Tibial artery (tissue), 4 donors: ENCODE measurements at regions not wholly inside any gene's neighbourhood (a gene's known extent, or its start where the extent isn't known, plus 50 kb on each side); places are given as distances from the start of the nearest gene placed in this dataset.

Experiments
- DNase-seq, 2 donors: peaks; one replicate each; pipeline ENCODE4 v3.0.0-alpha.2; 2019
- H3K27ac ChIP-seq, 2 donors: fragments of 200-600 bp; sonication (generic) in 1 of 2; 1 replicate in 1 of 2; 2 replicates in 1 of 2; pipeline ENCODE4 v1.5.1; 2018 to 2019; ENCODE audit warnings: mild to moderate bottlenecking in 1 of 2
- H3K27me3 ChIP-seq, 2 donors: fragments of 200-600 bp; sonication (generic) in 1 of 2; one replicate each; pipeline versions ENCODE4 v1.5.1 to v1.6.0; 2016 to 2019
- H3K36me3 ChIP-seq, 3 donors: fragments of 200-600 bp; sonication (generic) in 2 of 3; one replicate each; pipeline ENCODE4 v1.5.1; 2016 to 2019; ENCODE audit warnings: mild to moderate bottlenecking in 2 of 3
- H3K4me1 ChIP-seq, 4 donors: fragments of 200-600 bp; sonication (generic) in 2 of 4; 1 replicate in 3 of 4; 2 replicates in 1 of 4; pipeline ENCODE4 v1.5.1; 2016 to 2019
- H3K4me3 ChIP-seq, 2 donors: fragments of 200-600 bp; sonication (generic) in 1 of 2; 1 replicate in 1 of 2; 2 replicates in 1 of 2; pipeline ENCODE4 v1.5.1; 2018 to 2019; ENCODE audit warnings: mild to moderate bottlenecking in 2 of 2
- H3K9me3 ChIP-seq, 3 donors: fragments of 200-600 bp; sonication (generic) in 1 of 3; one replicate each; pipeline ENCODE4 v1.5.1; 2016 to 2019
- CTCF ChIP-seq, 2 experiments: fragments of 200-600 bp in 1 of 2; fragments of 450-650 bp in 1 of 2; IDR thresholded peaks; one replicate each; pipeline ENCODE4 v1.5.1; 2017 to 2019; ENCODE audit warnings: antibody characterized with exemption in 2 of 2, mild to moderate bottlenecking in 1 of 2, moderate library complexity in 1 of 2
- intact Hi-C: fragments of 100-400 bp; cut with DNase I; formaldehyde crosslinking; loops from one replicate; pipeline ENCODE4 v1.15.0; 2023; ENCODE audit warnings: low total_unique reads

- Histone ChIP-seq H3K9me3 (peaks cover 0 to 4% (median 0%) of the 10 kb centered on the region in 3 donors), H3K27ac (no peak overlapping the region), H3K4me1 (no peaks in the 10 kb centered on the region), H3K27me3 (peaks cover 0 to 11% of the 10 kb centered on the region in 2 donors), H3K4me3 (no peak overlapping the region), H3K36me3 (no peaks in the 10 kb centered on the region)
- intact Hi-C loops: no loop called here
- TF ChIP-seq CTCF (IDR thresholded peaks at IDR 0.05): no peak
- DNase-seq: no peak
Observed at GRCh38 chr1:5709461-5709975, 282.7 kb downstream of the NPHP4 start.

- Histone ChIP-seq H3K9me3 (peaks cover 0 to 4% (median 0%) of the 10 kb centered on the region in 3 donors), H3K27ac (no peak overlapping the region), H3K4me1 (no peaks in the 10 kb centered on the region), H3K27me3 (peaks cover 0 to 11% of the 10 kb centered on the region in 2 donors), H3K36me3 (no peaks in the 10 kb centered on the region), H3K4me3 (no peak overlapping the region)
- TF ChIP-seq CTCF (IDR thresholded peaks at IDR 0.05): no peak
- peak in 1 of 2 donors; percentile 41 for DNase-seq
- intact Hi-C loops: no loop called here
Observed at GRCh38 chr1:5708346-5709245, 283.6 kb downstream of the NPHP4 start.

GRCh38 chr1:5707566-5708345 lies 284.5 kb downstream of the NPHP4 start:
- no peaks in the 10 kb centered on the region for H3K9me3 ChIP-seq
- H3K4me3 ChIP-seq: no peak overlapping the region
- no peaks in the 10 kb centered on the region for H3K36me3 ChIP-seq
- H3K4me1 ChIP-seq: no peaks in the 10 kb centered on the region
- H3K27ac ChIP-seq: no peak overlapping the region
- no peak for TF ChIP-seq CTCF (IDR thresholded peaks at IDR 0.05)
- intact Hi-C loops: no loop called here
- DNase-seq: peak in 1 of 2 donors; percentile 33
- H3K27me3 ChIP-seq: peaks cover 0 to 15% of the 10 kb centered on the region in 2 donors

- no peak for DNase-seq
- H3K4me1 ChIP-seq: no peaks in the 10 kb centered on the region
- TF ChIP-seq CTCF (IDR thresholded peaks at IDR 0.05): no peak
- intact Hi-C loops: no loop called here
- H3K9me3 ChIP-seq: no peaks in the 10 kb centered on the region
- peaks cover 0 to 15% of the 10 kb centered on the region in 2 donors for H3K27me3 ChIP-seq
- H3K36me3 ChIP-seq: no peaks in the 10 kb centered on the region
- no peak overlapping the region for H3K27ac ChIP-seq
- no peak overlapping the region for H3K4me3 ChIP-seq
Observed at GRCh38 chr1:5706239-5706638, 286.0 kb downstream of the NPHP4 start.

GRCh38 chr1:5705751-5706150 lies 286.5 kb downstream of the NPHP4 start:
- intact Hi-C loops: no loop called here
- H3K27ac ChIP-seq: no peak overlapping the region
- no peaks in the 10 kb centered on the region for H3K36me3 ChIP-seq
- no peak for DNase-seq
- H3K9me3 ChIP-seq: no peaks in the 10 kb centered on the region
- no peak overlapping the region for H3K4me3 ChIP-seq
- peaks cover 0 to 15% of the 10 kb centered on the region in 2 donors for H3K27me3 ChIP-seq
- H3K4me1 ChIP-seq: no peaks in the 10 kb centered on the region
- TF ChIP-seq CTCF (IDR thresholded peaks at IDR 0.05): no peak
